GM23338 (cell line): ENCODE measurements at regions not wholly inside any gene's neighbourhood (a gene's known extent, or its start where the extent isn't known, plus 50 kb on each side); places are given as distances from the start of the nearest gene placed in this dataset.

Experiments
- CREB1 ChIP-seq: fragments of 250-450 bp; sonication (Bioruptor Pico); IDR thresholded peaks from 2 replicates; pipeline ENCODE4 v1.5.0; 2020; ENCODE audit warnings: low read depth, mild to moderate bottlenecking, moderate library complexity
- EZH2 ChIP-seq: fragments of 200-600 bp; sonication (generic); IDR thresholded peaks from one replicate; pipeline ENCODE4 v1.8.0; 2017; ENCODE audit warnings: antibody characterized with exemption, mild to moderate bottlenecking, low read depth; ENCODE audit not compliant: unreplicated experiment
- EZH2phosphoT487 ChIP-seq: fragments of 200-600 bp; sonication (generic); IDR thresholded peaks from one replicate; pipeline ENCODE4 v1.8.1; 2018; ENCODE audit warnings: antibody characterized with exemption; ENCODE audit not compliant: unreplicated experiment
- JUNB ChIP-seq: IDR thresholded peaks from one replicate; pipeline ENCODE4 v1.6.1; 2016; ENCODE audit warnings: antibody characterized with exemption; ENCODE audit not compliant: unreplicated experiment
- NANOG ChIP-seq: IDR thresholded peaks from 2 replicates; pipeline ENCODE4 v1.6.1; 2016; ENCODE audit warnings: antibody characterized with exemption, borderline replicate concordance
- POLR2AphosphoS5 ChIP-seq: IDR thresholded peaks from 2 replicates; pipeline ENCODE4 v1.6.1; 2016; ENCODE audit warnings: antibody characterized with exemption, low read depth
- REST ChIP-seq: IDR thresholded peaks from one replicate; pipeline ENCODE4 v1.6.1; 2018; ENCODE audit warnings: antibody characterized with exemption; ENCODE audit not compliant: unreplicated experiment
- STAT1 ChIP-seq: IDR thresholded peaks from one replicate; pipeline ENCODE4 v1.6.1; 2016; ENCODE audit warnings: antibody characterized with exemption; ENCODE audit not compliant: unreplicated experiment
- ZNF114 ChIP-seq: fragments of 250-450 bp; sonication (Bioruptor Pico); IDR thresholded peaks from 2 replicates; pipeline ENCODE4 v1.5.0; 2020; ENCODE audit warnings: mild to moderate bottlenecking, moderate library complexity
- ZNF331 ChIP-seq: fragments of 250-450 bp; sonication (Bioruptor Pico); IDR thresholded peaks from 2 replicates; pipeline ENCODE4 v1.5.0; 2020; ENCODE audit warnings: low read depth, mild to moderate bottlenecking, moderate library complexity
- ZNF462 ChIP-seq: fragments of 250-450 bp; sonication (Bioruptor Pico); IDR thresholded peaks from 2 replicates; pipeline ENCODE4 v1.5.0; 2020; ENCODE audit warnings: mild to moderate bottlenecking, moderate library complexity

DNA sequence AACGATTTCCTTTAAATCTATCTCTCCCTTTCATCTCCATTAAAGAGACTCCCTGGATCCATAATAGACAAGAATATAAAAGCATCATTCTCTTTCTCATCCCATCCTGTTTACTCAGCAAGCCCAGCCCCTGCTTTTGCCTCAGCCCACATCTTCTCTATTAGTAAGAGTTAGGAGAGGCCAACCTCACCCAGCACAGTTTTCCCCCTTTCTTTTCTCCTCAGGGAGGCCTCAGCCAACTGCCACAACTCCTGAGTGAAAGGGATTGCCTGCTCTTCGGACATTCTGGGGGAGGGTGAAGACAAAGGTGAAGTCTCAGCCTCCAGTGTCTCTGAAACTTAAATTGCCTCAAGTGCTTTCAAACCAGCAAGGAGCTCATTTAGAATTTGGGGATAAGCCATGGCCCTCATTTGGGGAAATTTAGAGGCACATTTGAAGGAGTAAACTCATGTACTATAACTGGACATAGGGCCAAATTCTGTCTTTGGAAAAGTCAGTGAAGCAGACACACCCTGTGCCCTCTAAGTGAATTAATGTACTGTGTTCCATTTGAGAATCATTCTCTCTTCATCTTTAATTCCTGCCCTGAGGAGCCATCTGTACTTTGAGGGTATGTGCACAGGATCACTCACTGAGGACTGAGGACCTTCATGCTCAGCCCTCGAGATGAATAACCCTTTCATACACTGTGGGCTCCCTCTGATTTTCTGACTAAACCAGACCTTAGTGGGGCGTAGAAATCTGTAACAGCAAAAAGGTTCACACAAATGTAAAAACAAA is 82.5 kb downstream of the SOX2 start (continued):
- TF ChIP-seq ZNF462, result no peak
- no peak for TF ChIP-seq STAT1
- no peak for TF ChIP-seq CREB1 (CRISPR knock-in tag)
- no peak for TF ChIP-seq ZNF331 (CRISPR knock-in tag)
- no peak for TF ChIP-seq EZH2
- TF ChIP-seq NANOG, result no peak
- no peak for TF ChIP-seq JUNB
- TF ChIP-seq POLR2AphosphoS5, result no peak
- TF ChIP-seq ZNF114 (CRISPR knock-in tag), result no peak
- TF ChIP-seq REST, result no peak
- TF ChIP-seq EZH2phosphoT487, result no peak
